ENCODE measurements at regions not wholly inside any gene's neighbourhood (a gene's known extent, or its start where the extent isn't known, plus 50 kb on each side); places are given as distances from the start of the nearest gene placed in this dataset.

DNA sequence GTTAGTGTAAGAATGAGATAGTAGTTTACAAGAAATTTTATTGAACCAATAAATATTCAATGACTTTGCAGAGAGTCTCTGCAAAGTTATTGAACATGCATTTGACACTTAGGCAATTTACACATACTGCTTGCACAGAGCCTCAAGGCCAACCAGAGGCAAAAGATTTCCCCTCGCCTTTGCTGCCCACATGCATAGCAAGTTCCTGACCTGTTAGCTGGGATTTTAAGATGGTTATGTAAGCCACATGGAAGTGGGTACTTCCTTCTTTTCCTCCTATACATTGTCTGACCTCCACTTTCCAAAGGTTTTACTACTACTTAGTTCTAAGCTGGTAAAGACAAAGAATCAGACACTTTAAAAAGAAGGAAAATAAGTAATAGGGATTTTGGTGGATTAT, 430.1 kb upstream of the FRG1 start:
- Histone ChIP-seq H2AFZ (ENCODE audit: low read length) (no peak overlapping the region), H3F3A (ENCODE audit: insufficient read depth, low read length) (no peaks in the 10 kb centered on the region), H3K4me1 (ENCODE audit: low read length) (no peaks in the 10 kb centered on the region), H3K9ac (ENCODE audit: low read length) (no peak overlapping the region), H3K27me3 (replicated peaks; ENCODE audit: insufficient read depth, low read length) (no peaks in the 10 kb centered on the region), H3K9me2 (replicated peaks; ENCODE audit: insufficient read depth, low read length) (no peaks in the 10 kb centered on the region), H3K4me3 (ENCODE audit: low read length) (no peak overlapping the region), H4K20me1 (ENCODE audit: insufficient read depth, low read length) (no peaks in the 10 kb centered on the region), H3K9me3 (replicated peaks; ENCODE audit: insufficient read depth, low read length) (no peaks in the 10 kb centered on the region), H3K36me3 (replicated peaks; ENCODE audit: insufficient read depth, low read length) (no peaks in the 10 kb centered on the region), H3K27ac (ENCODE audit: low read length) (no peak overlapping the region), H3K4me2 (ENCODE audit: low read depth, low read length) (no peak overlapping the region), H3K79me2 (ENCODE audit: low read length) (no peaks in the 10 kb centered on the region)
- TF ChIP-seq EZH2 (optimal IDR thresholded peaks at IDR 0.05; ENCODE audit: low read depth, low read length) (no peak), EZH2phosphoT487 (IDR thresholded peaks at IDR 0.05; ENCODE audit: low read length) (no peak)
- TF ChIP-seq, protein P1, sequence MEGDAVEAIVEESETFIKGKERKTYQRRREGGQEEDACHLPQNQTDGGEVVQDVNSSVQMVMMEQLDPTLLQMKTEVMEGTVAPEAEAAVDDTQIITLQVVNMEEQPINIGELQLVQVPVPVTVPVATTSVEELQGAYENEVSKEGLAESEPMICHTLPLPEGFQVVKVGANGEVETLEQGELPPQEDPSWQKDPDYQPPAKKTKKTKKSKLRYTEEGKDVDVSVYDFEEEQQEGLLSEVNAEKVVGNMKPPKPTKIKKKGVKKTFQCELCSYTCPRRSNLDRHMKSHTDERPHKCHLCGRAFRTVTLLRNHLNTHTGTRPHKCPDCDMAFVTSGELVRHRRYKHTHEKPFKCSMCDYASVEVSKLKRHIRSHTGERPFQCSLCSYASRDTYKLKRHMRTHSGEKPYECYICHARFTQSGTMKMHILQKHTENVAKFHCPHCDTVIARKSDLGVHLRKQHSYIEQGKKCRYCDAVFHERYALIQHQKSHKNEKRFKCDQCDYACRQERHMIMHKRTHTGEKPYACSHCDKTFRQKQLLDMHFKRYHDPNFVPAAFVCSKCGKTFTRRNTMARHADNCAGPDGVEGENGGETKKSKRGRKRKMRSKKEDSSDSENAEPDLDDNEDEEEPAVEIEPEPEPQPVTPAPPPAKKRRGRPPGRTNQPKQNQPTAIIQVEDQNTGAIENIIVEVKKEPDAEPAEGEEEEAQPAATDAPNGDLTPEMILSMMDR (IDR thresholded peaks at IDR 0.05; ENCODE audit: low read length), result no peak
- no peak for DNase-seq

- Histone ChIP-seq H4K20me1 (ENCODE audit: insufficient read depth, low read length) (no peaks in the 10 kb centered on the region), H3K9me2 (replicated peaks; ENCODE audit: insufficient read depth, low read length) (no peaks in the 10 kb centered on the region), H3K36me3 (replicated peaks; ENCODE audit: insufficient read depth, low read length) (no peaks in the 10 kb centered on the region), H3F3A (ENCODE audit: insufficient read depth, low read length) (no peaks in the 10 kb centered on the region), H3K9me3 (replicated peaks; ENCODE audit: insufficient read depth, low read length) (no peaks in the 10 kb centered on the region), H3K9ac (ENCODE audit: low read length) (no peak overlapping the region), H3K79me2 (ENCODE audit: low read length) (no peaks in the 10 kb centered on the region), H3K4me1 (ENCODE audit: low read length) (no peaks in the 10 kb centered on the region), H3K27me3 (replicated peaks; ENCODE audit: insufficient read depth, low read length) (no peaks in the 10 kb centered on the region), H3K27ac (ENCODE audit: low read length) (no peak overlapping the region), H3K4me3 (ENCODE audit: low read length) (no peak overlapping the region), H3K4me2 (ENCODE audit: low read depth, low read length) (no peak overlapping the region), H2AFZ (ENCODE audit: low read length) (no peak overlapping the region)
- DNase-seq, result no peak
- TF ChIP-seq, protein P1 (IDR thresholded peaks at IDR 0.05; ENCODE audit: low read length), result no peak
- TF ChIP-seq EZH2 (optimal IDR thresholded peaks at IDR 0.05; ENCODE audit: low read depth, low read length) (no peak), EZH2phosphoT487 (IDR thresholded peaks at IDR 0.05; ENCODE audit: low read length) (no peak)
Observed at GRCh38 chr4:189511581-189511980, 429.1 kb upstream of the FRG1 start.

DNA sequence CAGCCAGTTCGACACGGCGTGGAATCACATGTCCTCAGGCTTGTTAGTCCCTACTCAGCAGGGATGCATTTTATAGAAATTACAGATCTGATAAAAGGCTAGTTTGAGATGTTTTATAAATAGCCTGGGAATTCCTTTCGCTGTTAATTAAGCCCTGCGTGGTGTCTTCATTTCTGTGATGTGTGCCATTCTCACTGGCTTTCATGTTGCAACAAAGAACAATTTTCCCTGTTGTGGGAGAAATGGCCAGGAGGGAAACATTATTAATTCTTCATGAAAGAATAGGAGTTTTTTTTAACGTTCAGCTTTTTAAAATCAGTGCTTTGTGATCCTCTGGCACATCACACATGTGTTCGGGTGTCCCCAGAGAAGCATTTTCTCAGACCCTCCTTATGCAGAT, 427.3 kb upstream of the FRG1 start:
- Histone ChIP-seq H3K9ac (ENCODE audit: low read length) (no peak overlapping the region), H4K20me1 (ENCODE audit: insufficient read depth, low read length) (no peaks in the 10 kb centered on the region), H3K79me2 (ENCODE audit: low read length) (no peaks in the 10 kb centered on the region), H3K36me3 (replicated peaks; ENCODE audit: insufficient read depth, low read length) (no peaks in the 10 kb centered on the region), H3K9me3 (replicated peaks; ENCODE audit: insufficient read depth, low read length) (no peaks in the 10 kb centered on the region), H3K4me2 (ENCODE audit: low read depth, low read length) (no peak overlapping the region), H3K27ac (ENCODE audit: low read length) (no peak overlapping the region), H3K27me3 (replicated peaks; ENCODE audit: insufficient read depth, low read length) (no peaks in the 10 kb centered on the region), H2AFZ (ENCODE audit: low read length) (no peak overlapping the region), H3F3A (ENCODE audit: insufficient read depth, low read length) (no peaks in the 10 kb centered on the region), H3K4me3 (ENCODE audit: low read length) (no peak overlapping the region), H3K4me1 (ENCODE audit: low read length) (no peaks in the 10 kb centered on the region), H3K9me2 (replicated peaks; ENCODE audit: insufficient read depth, low read length) (no peaks in the 10 kb centered on the region)
- TF ChIP-seq EZH2phosphoT487 (IDR thresholded peaks at IDR 0.05; ENCODE audit: low read length) (no peak), EZH2 (optimal IDR thresholded peaks at IDR 0.05; ENCODE audit: low read depth, low read length) (no peak)
- TF ChIP-seq, protein P1 (IDR thresholded peaks at IDR 0.05; ENCODE audit: low read length), result no peak
- DNase-seq, result no peak
